ENCODE measurements at regions not wholly inside any gene's neighbourhood (a gene's known extent, or its start where the extent isn't known, plus 50 kb on each side); places are given as distances from the start of the nearest gene placed in this dataset.

- TF ChIP-seq EZH2phosphoT487 (IDR thresholded peaks at IDR 0.05; ENCODE audit: low read length) (no peak), CTCF (IDR thresholded peaks at IDR 0.05; ENCODE audit: low read length) (no peak), EZH2 (optimal IDR thresholded peaks at IDR 0.05; ENCODE audit: low read depth, low read length) (no peak)
These were observed 505.4 kb downstream of the BCL11A start for GRCh38 chr2:60047944-60048525.

Data from MM.1S (cell line).